Right lobe of liver (tissue), 6 donors: ENCODE measurements at regions not wholly inside any gene's neighbourhood (a gene's known extent, or its start where the extent isn't known, plus 50 kb on each side); places are given as distances from the start of the nearest gene placed in this dataset.
"Not testable (repeated sequence)": the region's sequence is repeated elsewhere in the genome, so short reads cannot be mapped to it uniquely, and the experiment has no call there.

Source experiments
- ATAC-seq, 4 donors: fragments of 200-7000 bp; cut with Tn5 transposase; one replicate each; pipeline ENCODE4 v1.9.1; 2020; ENCODE audit warnings: mild to moderate bottlenecking in 4 of 4, moderate library complexity in 4 of 4
- DNase-seq, 3 donors: peaks; one replicate each; pipeline ENCODE4 v3.0.0-alpha.2; 2020
- H3K27ac ChIP-seq, 3 donors: fragments of 200-600 bp; one replicate each; pipeline ENCODE4 v1.8.0; 2022
- H3K27me3 ChIP-seq, 2 donors: fragments of 200-600 bp; one replicate each; pipeline ENCODE4 v1.8.0; 2022
- H3K36me3 ChIP-seq, 4 donors: fragments of 200-600 bp; sonication (generic) in 1 of 4; one replicate each; pipeline versions ENCODE4 v1.5.1 to v1.8.0; 2017 to 2022; ENCODE audit warnings: control low read depth in 1 of 4
- H3K4me1 ChIP-seq, 4 donors: fragments of 200-600 bp; sonication (generic) in 1 of 4; one replicate each; pipeline versions ENCODE4 v1.5.1 to v1.8.0; 2017 to 2022; ENCODE audit warnings: control low read depth in 1 of 4
- H3K4me3 ChIP-seq, 3 donors: fragments of 200-600 bp; one replicate each; pipeline ENCODE4 v1.8.0; 2022
- H3K9me3 ChIP-seq, 4 donors: fragments of 200-600 bp; sonication (generic) in 1 of 4; one replicate each; pipeline versions ENCODE4 v1.5.1 to v1.8.0; 2017 to 2022; ENCODE audit warnings: control low read depth in 1 of 4
- CTCF ChIP-seq, 4 donors: fragments of 200-600 bp in 3 of 4; fragments of 450-650 bp in 1 of 4; IDR thresholded peaks; one replicate each; pipeline versions ENCODE4 v1.5.1 to v1.8.0; 2016 to 2022; ENCODE audit warnings: antibody characterized with exemption in 4 of 4, mild to moderate bottlenecking in 2 of 4
- POLR2A ChIP-seq: fragments of 450-650 bp; IDR thresholded peaks from one replicate; pipeline ENCODE4 v1.6.1; 2017; ENCODE audit warnings: antibody characterized with exemption, mild to moderate bottlenecking
- WGBS: methylation state at CpG from one replicate; pipeline ENCODE4 v1.1.6; 2018; ENCODE audit warnings: low coverage, low lambda C conversion rate; ENCODE audit not compliant: insufficient coverage; ENCODE audit errors: missing lambda C conversion rate; 5-methylcytosine and 5-hydroxymethylcytosine counted together
- intact Hi-C, 2 donors: fragments of 100-400 bp; cut with DNase I; formaldehyde crosslinking; loops; one replicate each; pipeline versions ENCODE4 v1.11.2 to v1.14.1; 2022
- donor health status: DM: no; HTN: yes; CAD: no.
- donor health status: DM: no; HTN: no; CAD: no.
- donor health status: DM: no; HTN: no; CAD: no.
- donor health status: DM: no; HTN: yes; CAD: no.
- donor health status: DM: no; HTN: yes; CAD: no.

- intact Hi-C loops: no loop called here
- 62% methylated on average over 2 of the region's 2 CpGs for WGBS
These were observed 267.2 kb upstream of the DAB2 start for GRCh38 chr5:39691993-39692392.

GRCh38 chr5:39691136-39691535 is 266.4 kb upstream of the DAB2 start:
- no peaks in the 10 kb centered on the region for H3K9me3 ChIP-seq
- H3K4me1 ChIP-seq: no peaks in the 10 kb centered on the region
- H3K27ac ChIP-seq: no peak overlapping the region
- no peak overlapping the region for H3K4me3 ChIP-seq
- DNase-seq: no peak
- TF ChIP-seq CTCF (IDR thresholded peaks at IDR 0.05): no peak
- no peak for TF ChIP-seq POLR2A
- H3K27me3 ChIP-seq: no peaks in the 10 kb centered on the region
- H3K36me3 ChIP-seq: no peaks in the 10 kb centered on the region
- intact Hi-C loops: no loop called here
- no peak for ATAC-seq
- 94% methylated on average over 1 of the region's 1 CpG for WGBS

More at GRCh38 chr5:39691993-39692392, 267.2 kb upstream of the DAB2 start:
- Histone ChIP-seq H3K4me3 (no peak overlapping the region), H3K9me3 (no peaks in the 10 kb centered on the region), H3K27ac (no peak overlapping the region), H3K36me3 (no peaks in the 10 kb centered on the region), H3K4me1 (peaks cover 0 to 6% (median 0%) of the 10 kb centered on the region in 4 donors), H3K27me3 (no peaks in the 10 kb centered on the region)
- DNase-seq: no peak
- ATAC-seq: peak; percentile 80 to 91 (median 86)
- peak; percentile 42 to 64 (median 52) for TF ChIP-seq CTCF (IDR thresholded peaks at IDR 0.05)
- TF ChIP-seq POLR2A: no peak

- Histone ChIP-seq H3K27ac (no peak overlapping the region), H3K27me3 (no peaks in the 10 kb centered on the region), H3K4me3 (no peak overlapping the region), H3K36me3 (no peaks in the 10 kb centered on the region), H3K4me1 (no peaks in the 10 kb centered on the region), H3K9me3 (no peaks in the 10 kb centered on the region)
- intact Hi-C loops: no loop called here
- TF ChIP-seq POLR2A: no peak
- DNase-seq: no peak
- no peak for ATAC-seq
These were observed 265.1 kb upstream of the DAB2 start for GRCh38 chr5:39689919-39690318.

GRCh38 chr5:39687924-39688323 is 263.1 kb upstream of the DAB2 start:
- H3K4me3 ChIP-seq, H3K27ac ChIP-seq, intact Hi-C loops, H3K4me1 ChIP-seq, H3K36me3 ChIP-seq, ATAC-seq, H3K27me3 ChIP-seq, H3K9me3 ChIP-seq, DNase-seq: not testable (repeated sequence)
- WGBS: 96% methylated on average over 3 of the region's 8 CpGs

GRCh38 chr5:39680213-39680612 is 255.4 kb upstream of the DAB2 start:
- Histone ChIP-seq H3K9me3 (no peaks in the 10 kb centered on the region), H3K27me3 (no peaks in the 10 kb centered on the region), H3K27ac (no peak overlapping the region), H3K36me3 (no peaks in the 10 kb centered on the region), H3K4me1 (no peaks in the 10 kb centered on the region), H3K4me3 (no peak overlapping the region)
- DNase-seq (no peak), ATAC-seq (peak; percentile 40 to 85 (median 58))
- no peak for TF ChIP-seq CTCF (IDR thresholded peaks at IDR 0.05)
- no peak for TF ChIP-seq POLR2A
- 50% methylated on average over 1 of the region's 1 CpG for WGBS
- intact Hi-C loops: no loop called here

GRCh38 chr5:39678534-39678933 is 253.8 kb upstream of the DAB2 start:
- TF ChIP-seq CTCF (IDR thresholded peaks at IDR 0.05) (no peak), POLR2A (no peak)
- intact Hi-C loops: no loop called here
- H3K4me3 ChIP-seq: no peak overlapping the region

More at GRCh38 chr5:39678534-39678933, 253.8 kb upstream of the DAB2 start:
- Histone ChIP-seq H3K27me3 (no peaks in the 10 kb centered on the region), H3K36me3 (no peaks in the 10 kb centered on the region), H3K4me1 (no peaks in the 10 kb centered on the region), H3K27ac (no peak overlapping the region), H3K9me3 (no peaks in the 10 kb centered on the region)
- WGBS: 83% methylated on average over 1 of the region's 1 CpG
- DNase-seq (no peak), ATAC-seq (no peak)
